Heart right ventricle (tissue), 16 donors: ENCODE measurements at regions not wholly inside any gene's neighbourhood (a gene's known extent, or its start where the extent isn't known, plus 50 kb on each side); places are given as distances from the start of the nearest gene placed in this dataset.

Source experiments
- ATAC-seq, 8 donors: fragments of 200-7000 bp; cut with Tn5 transposase; one replicate each; pipeline ENCODE4 v1.9.1; 2020; ENCODE audit warnings: mild to moderate bottlenecking in 8 of 8, moderate library complexity in 8 of 8, moderate number of reproducible peaks in 1 of 8
- DNase-seq, 2 donors: peaks; one replicate each; pipeline ENCODE4 v3.0.0-alpha.2; 2020
- H3K27ac ChIP-seq, 10 donors: fragments of 200-600 bp; sonication (generic) in 2 of 10; one replicate each; pipeline versions ENCODE4 v1.5.0 to v1.8.0; 2020 to 2022; ENCODE audit warnings: mild to moderate bottlenecking in 3 of 10
- H3K27me3 ChIP-seq, 7 donors: fragments of 200-600 bp; one replicate each; pipeline ENCODE4 v1.8.0; 2021 to 2022; ENCODE audit warnings: mild to moderate bottlenecking in 2 of 7
- H3K36me3 ChIP-seq, 9 donors: fragments of 200-600 bp; sonication (generic) in 1 of 9; one replicate each; pipeline versions ENCODE4 v1.5.0 to v1.8.0; 2020 to 2022; ENCODE audit warnings: mild to moderate bottlenecking in 2 of 9
- H3K4me1 ChIP-seq, 9 donors: fragments of 200-600 bp; sonication (generic) in 1 of 9; one replicate each; pipeline versions ENCODE4 v1.5.0 to v1.8.0; 2020 to 2022; ENCODE audit warnings: mild to moderate bottlenecking in 4 of 9
- H3K4me3 ChIP-seq, 10 donors: fragments of 200-600 bp; sonication (generic) in 2 of 10; one replicate each; pipeline versions ENCODE4 v1.5.0 to v1.8.0; 2020 to 2022; ENCODE audit warnings: mild to moderate bottlenecking in 7 of 10, moderate library complexity in 2 of 10
- H3K9me3 ChIP-seq, 11 donors: fragments of 200-600 bp in 10 of 11; sonication (generic) in 2 of 11; one replicate each; pipeline versions ENCODE4 v1.5.0 to v1.8.0; 2013 to 2022; ENCODE audit warnings: mild to moderate bottlenecking in 2 of 11, control low read depth in 1 of 11, moderate library complexity in 1 of 11
- CTCF ChIP-seq, 9 donors: fragments of 200-600 bp; sonication (generic) in 2 of 9; IDR thresholded peaks; one replicate each; pipeline versions ENCODE4 v1.5.0 to v1.8.0; 2021 to 2022; ENCODE audit warnings: antibody characterized with exemption in 9 of 9, mild to moderate bottlenecking in 5 of 9, moderate library complexity in 1 of 9
- WGBS, 2 donors: extraction: QIAGEN DNeasy Blood & Tissue Kit; methylation state at CpG; one replicate each; pipeline ENCODE4 v1.1.7; 2013; ENCODE audit warnings: inconsistent platforms in 1 of 2; 5-methylcytosine and 5-hydroxymethylcytosine counted together
- intact Hi-C, 10 donors: fragments of 100-400 bp; cut with DNase I; formaldehyde crosslinking; loops; one replicate each; pipeline versions ENCODE4 v1.11.1 to v1.14.2; 2022
- donor health status: Arrhythmogenic right ventricular cardiomyopathy.
- donor health status: ischemic (EF 13 %, LVEDD 7.1; RV severe dilation, severe dysfunction).
- donor health status: healthy with polysubstance abuse.
- donor health status: DM: no; HTN: yes; CAD: no.
- donor health status: DM: no; HTN: no; CAD: no.
- donor health status: ischemic (EF 25% LVEDD 6.9; RV normal size, moderate dysfunction).
- donor health status: ischemic (EF 25% LVEDD 5.7; RV mildly dilated, moderate dysfunction).
- donor health status: healthy.
- donor health status: DM: yes; HTN: yes; CAD: no.
- donor health status: Ischemic cardiomyopathy.
- donor health status: ischemic (EF 35%, LVEDD 5.7; RV mildly dilated, moderate dysfunction).
- donor health status: nonischemic (EF 11% LVEDD 7.7; RV severe dilation, severe dysfunction).
- donor health status: DM: yes; HTN: yes; CAD: no.
- donor health status: PGD.
- donor health status: ischemic (EF 29% LVEDD 5.4; RV normal size, mild dysfunction).
- donor health status: nonischemic (EF 23%, LVEDD 6.1; RV moderate dilation, normal function).

GRCh38 chr1:64397541-64397940 lies 72.4 kb upstream of the CACHD1 start:
- intact Hi-C loops: no loop called here
- TF ChIP-seq CTCF (IDR thresholded peaks at IDR 0.05): no peak
- DNase-seq: no peak

GRCh38 chr1:64398936-64399335 lies 71.0 kb upstream of the CACHD1 start:
- Histone ChIP-seq H3K27me3 (no peaks in the 10 kb centered on the region), H3K27ac (no peak overlapping the region), H3K36me3 (no peaks in the 10 kb centered on the region), H3K4me1 (no peaks in the 10 kb centered on the region), H3K9me3 (no peaks in the 10 kb centered on the region), H3K4me3 (no peak overlapping the region)
- no peak for TF ChIP-seq CTCF (IDR thresholded peaks at IDR 0.05)
- intact Hi-C loops: no loop called here
- DNase-seq (no peak), ATAC-seq (no peak)
- 74% methylated on average over 5 of the region's 5 CpGs for WGBS, 2 donors

More at GRCh38 chr1:64397541-64397940, 72.4 kb upstream of the CACHD1 start:
- H3K4me3 ChIP-seq: no peak overlapping the region
- H3K36me3 ChIP-seq: no peaks in the 10 kb centered on the region
- ATAC-seq: no peak
- H3K4me1 ChIP-seq: no peaks in the 10 kb centered on the region
- H3K9me3 ChIP-seq: no peaks in the 10 kb centered on the region
- H3K27ac ChIP-seq: no peak overlapping the region
- 87 to 88% methylated on average over 2 of the region's 2 CpGs for WGBS, 2 donors
- no peaks in the 10 kb centered on the region for H3K27me3 ChIP-seq

DNA sequence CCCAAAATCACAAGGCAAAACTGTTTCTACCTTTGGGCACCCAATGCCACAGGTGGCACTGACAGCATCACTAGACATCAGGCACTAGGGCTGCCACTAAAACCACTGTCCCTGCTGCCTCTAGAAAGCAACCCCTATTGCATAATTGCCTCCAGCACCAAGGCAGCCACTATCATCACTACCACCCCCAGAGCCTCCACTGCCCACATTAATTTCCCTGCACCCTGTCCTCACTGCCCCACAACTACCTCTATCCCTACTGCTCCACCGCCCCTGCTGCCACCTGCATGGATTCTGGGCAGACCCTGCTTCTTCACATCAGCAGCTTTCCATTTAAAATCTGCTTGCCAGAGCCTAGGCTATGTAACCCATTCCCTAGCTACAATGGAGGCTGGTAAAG lies 68.6 kb upstream of the CACHD1 start:
- intact Hi-C loops: no loop called here
- no peaks in the 10 kb centered on the region for H3K9me3 ChIP-seq
- no peaks in the 10 kb centered on the region for H3K36me3 ChIP-seq
- H3K4me1 ChIP-seq: no peaks in the 10 kb centered on the region
- H3K4me3 ChIP-seq: no peak overlapping the region
- no peak for DNase-seq
- WGBS, 2 donors: 92 to 96% methylated on average over 1 of the region's 1 CpG
- H3K27ac ChIP-seq: no peak overlapping the region
- no peak for TF ChIP-seq CTCF (IDR thresholded peaks at IDR 0.05)
- ATAC-seq: no peak
- H3K27me3 ChIP-seq: no peaks in the 10 kb centered on the region

GRCh38 chr1:64403331-64403730 lies 66.6 kb upstream of the CACHD1 start:
- H3K9me3 ChIP-seq: no peaks in the 10 kb centered on the region
- DNase-seq (no peak), ATAC-seq (no peak)
- WGBS, 2 donors: 85 to 87% methylated on average over 3 of the region's 3 CpGs
- no peaks in the 10 kb centered on the region for H3K36me3 ChIP-seq
- no peak for TF ChIP-seq CTCF (IDR thresholded peaks at IDR 0.05)
- no peak overlapping the region for H3K27ac ChIP-seq
- no peaks in the 10 kb centered on the region for H3K27me3 ChIP-seq
- no peaks in the 10 kb centered on the region for H3K4me1 ChIP-seq
- H3K4me3 ChIP-seq: no peak overlapping the region
- intact Hi-C loops: no loop called here

DNA sequence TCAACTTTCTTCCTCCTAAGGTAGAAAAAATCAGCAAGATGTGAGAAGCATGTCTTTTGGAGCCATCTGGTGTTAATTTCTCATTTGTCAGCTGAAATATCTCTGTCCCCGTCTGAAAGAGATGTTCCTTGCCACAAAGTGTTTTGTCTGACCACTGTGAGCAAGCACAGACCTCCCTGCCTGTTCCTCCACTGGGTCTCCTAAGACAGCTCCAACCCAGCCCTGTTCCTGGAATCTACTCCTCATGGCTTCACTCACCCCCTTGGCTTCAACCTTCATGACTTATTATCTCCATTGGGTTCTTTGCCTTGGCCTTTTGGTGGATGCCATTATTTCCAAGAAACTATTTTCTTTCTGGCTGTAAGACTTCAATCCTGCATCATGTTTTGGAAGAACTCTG lies 65.7 kb upstream of the CACHD1 start:
- WGBS, 2 donors: 52 to 56% methylated on average over 1 of the region's 1 CpG
- TF ChIP-seq CTCF (IDR thresholded peaks at IDR 0.05): no peak

More for the DNA sequence above, 65.7 kb upstream of the CACHD1 start:
- DNase-seq (no peak), ATAC-seq (no peak)
- H3K4me1 ChIP-seq: no peaks in the 10 kb centered on the region
- no peaks in the 10 kb centered on the region for H3K27me3 ChIP-seq
- no peaks in the 10 kb centered on the region for H3K36me3 ChIP-seq
- H3K4me3 ChIP-seq: no peak overlapping the region
- no peaks in the 10 kb centered on the region for H3K9me3 ChIP-seq
- intact Hi-C loops: no loop called here
- H3K27ac ChIP-seq: no peak overlapping the region
